ENCODE measurements at regions not wholly inside any gene's neighbourhood (a gene's known extent, or its start where the extent isn't known, plus 50 kb on each side); places are given as distances from the start of the nearest gene placed in this dataset.

DNA sequence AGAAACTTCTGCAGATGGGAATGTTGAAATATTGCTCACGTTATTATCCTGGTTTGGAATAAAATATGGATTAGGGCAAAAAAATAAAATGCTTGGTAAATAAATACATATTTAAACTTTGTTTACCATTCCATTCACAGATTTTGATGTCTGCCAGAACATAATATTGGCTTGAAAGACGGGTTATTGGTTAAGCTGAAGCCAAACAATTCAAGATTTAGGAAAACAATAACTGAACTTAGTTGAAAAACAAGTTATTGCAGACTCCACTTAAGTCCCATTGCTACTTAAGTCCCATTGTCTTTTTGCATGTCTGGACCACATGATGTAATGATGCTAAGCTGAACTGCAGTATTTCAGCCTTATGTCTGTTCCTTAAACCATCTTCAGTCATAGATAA lies 722.5 kb downstream of the FAT4 start:
- TF ChIP-seq, protein P1, sequence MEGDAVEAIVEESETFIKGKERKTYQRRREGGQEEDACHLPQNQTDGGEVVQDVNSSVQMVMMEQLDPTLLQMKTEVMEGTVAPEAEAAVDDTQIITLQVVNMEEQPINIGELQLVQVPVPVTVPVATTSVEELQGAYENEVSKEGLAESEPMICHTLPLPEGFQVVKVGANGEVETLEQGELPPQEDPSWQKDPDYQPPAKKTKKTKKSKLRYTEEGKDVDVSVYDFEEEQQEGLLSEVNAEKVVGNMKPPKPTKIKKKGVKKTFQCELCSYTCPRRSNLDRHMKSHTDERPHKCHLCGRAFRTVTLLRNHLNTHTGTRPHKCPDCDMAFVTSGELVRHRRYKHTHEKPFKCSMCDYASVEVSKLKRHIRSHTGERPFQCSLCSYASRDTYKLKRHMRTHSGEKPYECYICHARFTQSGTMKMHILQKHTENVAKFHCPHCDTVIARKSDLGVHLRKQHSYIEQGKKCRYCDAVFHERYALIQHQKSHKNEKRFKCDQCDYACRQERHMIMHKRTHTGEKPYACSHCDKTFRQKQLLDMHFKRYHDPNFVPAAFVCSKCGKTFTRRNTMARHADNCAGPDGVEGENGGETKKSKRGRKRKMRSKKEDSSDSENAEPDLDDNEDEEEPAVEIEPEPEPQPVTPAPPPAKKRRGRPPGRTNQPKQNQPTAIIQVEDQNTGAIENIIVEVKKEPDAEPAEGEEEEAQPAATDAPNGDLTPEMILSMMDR (IDR thresholded peaks at IDR 0.05): no peak
- no peak for TF ChIP-seq POLR2A (IDR thresholded peaks at IDR 0.05)
